Activated naive CD8-positive, alpha-beta T cell treated with anti-CD3 and anti-CD28 coated beads for 36 hours (primary cell): ENCODE measurements at regions not wholly inside any gene's neighbourhood (a gene's known extent, or its start where the extent isn't known, plus 50 kb on each side); places are given as distances from the start of the nearest gene placed in this dataset.

Experiments used
- DNase-seq: peaks from one replicate; pipeline ENCODE4 v3.0.0; 2021
- H3K27ac Mint-ChIP-seq: one replicate; pipeline ENCODE4 v1.8.0; 2022; ENCODE audit warnings: mild to moderate bottlenecking, moderate library complexity, mixed read lengths
- H3K27me3 Mint-ChIP-seq: one replicate; pipeline ENCODE4 v1.8.0; 2022; ENCODE audit warnings: mild to moderate bottlenecking, mixed read lengths
- H3K36me3 Mint-ChIP-seq: one replicate; pipeline ENCODE4 v1.8.0; 2021; ENCODE audit warnings: mild to moderate bottlenecking, mixed read lengths
- H3K4me1 Mint-ChIP-seq: one replicate; pipeline ENCODE4 v1.8.0; 2021; ENCODE audit warnings: mixed read lengths
- H3K4me3 Mint-ChIP-seq: one replicate; pipeline ENCODE4 v1.8.0; 2022; ENCODE audit warnings: mild to moderate bottlenecking, moderate library complexity, mixed read lengths
- H3K9me3 Mint-ChIP-seq: one replicate; pipeline ENCODE4 v1.8.0; 2022; ENCODE audit warnings: mixed read lengths

GRCh38 chr15:68508485-68509189, 70.2 kb upstream of the CORO2B start:
- Mint-ChIP-seq H3K27ac (no peak overlapping the region), H3K27me3 (no peaks in the 10 kb centered on the region), H3K9me3 (peaks cover 3% of the 10 kb centered on the region), H3K4me1 (peaks cover 4% of the 10 kb centered on the region), H3K4me3 (no peak overlapping the region), H3K36me3 (no peaks in the 10 kb centered on the region)
- no peak for DNase-seq

- Mint-ChIP-seq H3K4me3 (no peak overlapping the region), H3K27ac (no peak overlapping the region), H3K4me1 (no peaks in the 10 kb centered on the region), H3K9me3 (peaks cover 4% of the 10 kb centered on the region), H3K36me3 (no peaks in the 10 kb centered on the region), H3K27me3 (no peaks in the 10 kb centered on the region)
- DNase-seq, result no peak
Measured at GRCh38 chr15:68510558-68510957, 68.2 kb upstream of the CORO2B start.

GRCh38 chr15:68511073-68511991, 67.5 kb upstream of the CORO2B start:
- Mint-ChIP-seq H3K4me1 (no peaks in the 10 kb centered on the region), H3K36me3 (no peaks in the 10 kb centered on the region), H3K27ac (no peak overlapping the region), H3K4me3 (no peak overlapping the region), H3K27me3 (no peaks in the 10 kb centered on the region), H3K9me3 (peaks cover 4% of the 10 kb centered on the region)
- no peak for DNase-seq

GRCh38 chr15:68512052-68512451, 66.7 kb upstream of the CORO2B start:
- Mint-ChIP-seq H3K36me3 (no peaks in the 10 kb centered on the region), H3K9me3 (peaks cover 4% of the 10 kb centered on the region), H3K27me3 (no peaks in the 10 kb centered on the region), H3K27ac (no peak overlapping the region), H3K4me3 (no peak overlapping the region), H3K4me1 (no peaks in the 10 kb centered on the region)
- DNase-seq, result no peak

GRCh38 chr15:68512598-68512997, 66.2 kb upstream of the CORO2B start:
- Mint-ChIP-seq H3K27me3 (no peaks in the 10 kb centered on the region), H3K4me1 (no peaks in the 10 kb centered on the region), H3K36me3 (no peaks in the 10 kb centered on the region), H3K27ac (no peak overlapping the region), H3K4me3 (no peak overlapping the region), H3K9me3 (peaks cover 4% of the 10 kb centered on the region)
- no peak for DNase-seq

- Mint-ChIP-seq H3K9me3 (peaks cover 4% of the 10 kb centered on the region), H3K27me3 (peaks cover 16% of the 10 kb centered on the region), H3K36me3 (no peaks in the 10 kb centered on the region), H3K4me1 (no peaks in the 10 kb centered on the region), H3K4me3 (no peak overlapping the region), H3K27ac (no peak overlapping the region)
- DNase-seq, result no peak
Measured at GRCh38 chr15:68515371-68516095, 63.3 kb upstream of the CORO2B start.

- H3K27me3 Mint-ChIP-seq, result peaks cover 21% of the 10 kb centered on the region
- no peak for DNase-seq
- no peak overlapping the region for H3K27ac Mint-ChIP-seq
- H3K9me3 Mint-ChIP-seq, result peaks cover 4% of the 10 kb centered on the region
- H3K36me3 Mint-ChIP-seq, result no peaks in the 10 kb centered on the region
- H3K4me1 Mint-ChIP-seq, result no peaks in the 10 kb centered on the region
- H3K4me3 Mint-ChIP-seq, result no peak overlapping the region
Measured at GRCh38 chr15:68517285-68517761, 61.5 kb upstream of the CORO2B start.

- H3K36me3 Mint-ChIP-seq, result no peaks in the 10 kb centered on the region
- peaks cover 28% of the 10 kb centered on the region for H3K27me3 Mint-ChIP-seq
- peaks cover 4% of the 10 kb centered on the region for H3K9me3 Mint-ChIP-seq
- H3K27ac Mint-ChIP-seq, result no peak overlapping the region
- H3K4me3 Mint-ChIP-seq, result no peak overlapping the region
- no peak for DNase-seq
- no peaks in the 10 kb centered on the region for H3K4me1 Mint-ChIP-seq
Measured at GRCh38 chr15:68518046-68518445, 60.7 kb upstream of the CORO2B start.

- H3K4me1 Mint-ChIP-seq, result no peaks in the 10 kb centered on the region
- no peak overlapping the region for H3K27ac Mint-ChIP-seq
- peaks cover 34% of the 10 kb centered on the region for H3K27me3 Mint-ChIP-seq
- no peak overlapping the region for H3K4me3 Mint-ChIP-seq
- no peaks in the 10 kb centered on the region for H3K36me3 Mint-ChIP-seq
- DNase-seq, result no peak
- H3K9me3 Mint-ChIP-seq, result no peaks in the 10 kb centered on the region
Measured at GRCh38 chr15:68518785-68519430, 59.9 kb upstream of the CORO2B start.

- peaks cover 46% of the 10 kb centered on the region for H3K27me3 Mint-ChIP-seq
- peaks cover 2% of the 10 kb centered on the region for H3K9me3 Mint-ChIP-seq
- H3K4me1 Mint-ChIP-seq, result peaks cover 25% of the 10 kb centered on the region
- no peak for DNase-seq
- no peaks in the 10 kb centered on the region for H3K36me3 Mint-ChIP-seq
- H3K27ac Mint-ChIP-seq, result no peak overlapping the region
- H3K4me3 Mint-ChIP-seq, result no peak overlapping the region
Measured at GRCh38 chr15:68524753-68525584, 53.8 kb upstream of the CORO2B start.

- H3K36me3 Mint-ChIP-seq, result peaks cover 1% of the 10 kb centered on the region
- H3K27me3 Mint-ChIP-seq, result peaks cover 42% of the 10 kb centered on the region
- no peak for DNase-seq
- H3K9me3 Mint-ChIP-seq, result peaks cover 4% of the 10 kb centered on the region
- no peak overlapping the region for H3K4me3 Mint-ChIP-seq
- H3K27ac Mint-ChIP-seq, result no peak overlapping the region
- H3K4me1 Mint-ChIP-seq, result peaks cover 25% of the 10 kb centered on the region
Measured at GRCh38 chr15:68525815-68526214, 53.0 kb upstream of the CORO2B start.

GRCh38 chr15:68526269-68526668, 52.5 kb upstream of the CORO2B start:
- Mint-ChIP-seq H3K27me3 (peaks cover 46% of the 10 kb centered on the region), H3K9me3 (peaks cover 8% of the 10 kb centered on the region), H3K36me3 (peaks cover 6% of the 10 kb centered on the region), H3K4me1 (peaks cover 25% of the 10 kb centered on the region), H3K4me3 (no peak overlapping the region), H3K27ac (no peak overlapping the region)
- no peak for DNase-seq

- peaks cover 8% of the 10 kb centered on the region for H3K9me3 Mint-ChIP-seq
- H3K27ac Mint-ChIP-seq, result no peak overlapping the region
- H3K4me1 Mint-ChIP-seq, result peaks cover 25% of the 10 kb centered on the region
- peaks cover 8% of the 10 kb centered on the region for H3K36me3 Mint-ChIP-seq
- no peak overlapping the region for H3K4me3 Mint-ChIP-seq
- no peak for DNase-seq
- peaks cover 50% of the 10 kb centered on the region for H3K27me3 Mint-ChIP-seq
Measured at GRCh38 chr15:68526784-68527183, 52.0 kb upstream of the CORO2B start.
